ENCODE measurements at regions not wholly inside any gene's neighbourhood (a gene's known extent, or its start where the extent isn't known, plus 50 kb on each side); places are given as distances from the start of the nearest gene placed in this dataset.
A peak's percentile ranks its signal among the peaks of the same experiment; 100 is the strongest.
"Not testable (repeated sequence)": the region's sequence is repeated elsewhere in the genome, so short reads cannot be mapped to it uniquely, and the experiment has no call there.

DNA sequence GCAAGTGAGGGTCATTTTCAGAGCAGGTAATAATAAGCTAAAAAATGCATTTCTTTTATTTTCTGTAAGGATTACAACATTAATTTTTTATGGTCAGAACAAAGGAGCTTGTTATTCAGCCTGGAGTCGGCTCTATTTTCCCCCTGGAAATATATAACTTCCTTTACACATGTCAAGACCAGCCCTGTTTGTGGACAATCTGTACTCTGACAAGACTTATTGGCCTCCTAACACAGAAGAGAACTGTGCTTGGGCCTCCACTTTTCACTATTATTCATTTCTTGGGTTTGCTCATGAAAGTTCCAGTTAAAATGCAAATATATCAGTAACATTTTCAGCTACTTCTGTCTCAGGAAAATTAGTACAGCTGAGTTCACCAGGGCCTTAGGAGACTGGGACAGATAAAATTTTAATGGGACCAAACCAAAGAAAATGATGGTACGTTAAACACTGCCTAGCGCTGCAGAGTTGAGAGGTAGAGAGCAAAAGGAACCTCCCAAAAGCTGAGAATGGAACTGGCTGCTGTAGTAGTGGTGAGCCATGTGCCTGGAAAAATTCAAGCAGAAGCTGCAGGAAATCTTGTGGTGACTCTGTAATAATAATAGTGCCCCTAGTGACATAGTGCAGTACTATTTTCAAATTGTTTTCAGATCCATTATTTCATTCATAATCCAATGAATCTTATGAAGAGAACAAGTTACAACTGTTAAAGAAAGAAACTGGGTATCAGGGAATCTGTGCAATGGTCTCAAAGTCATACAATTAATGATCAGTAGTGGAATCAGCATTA, 227.2 kb upstream of the KIAA1217 start:
- H3K9me3 ChIP-seq: no peaks in the 10 kb centered on the region
- no peaks in the 10 kb centered on the region for H3K27me3 ChIP-seq
- no peak for DNase-seq
- H3K4me3 ChIP-seq: no peak overlapping the region
- H3K4me1 ChIP-seq: no peaks in the 10 kb centered on the region
- no peak overlapping the region for H3K27ac ChIP-seq
- no peaks in the 10 kb centered on the region for H3K36me3 ChIP-seq
- TF ChIP-seq POLR2A (IDR thresholded peaks at IDR 0.05): no peak
- TF ChIP-seq, protein P1, sequence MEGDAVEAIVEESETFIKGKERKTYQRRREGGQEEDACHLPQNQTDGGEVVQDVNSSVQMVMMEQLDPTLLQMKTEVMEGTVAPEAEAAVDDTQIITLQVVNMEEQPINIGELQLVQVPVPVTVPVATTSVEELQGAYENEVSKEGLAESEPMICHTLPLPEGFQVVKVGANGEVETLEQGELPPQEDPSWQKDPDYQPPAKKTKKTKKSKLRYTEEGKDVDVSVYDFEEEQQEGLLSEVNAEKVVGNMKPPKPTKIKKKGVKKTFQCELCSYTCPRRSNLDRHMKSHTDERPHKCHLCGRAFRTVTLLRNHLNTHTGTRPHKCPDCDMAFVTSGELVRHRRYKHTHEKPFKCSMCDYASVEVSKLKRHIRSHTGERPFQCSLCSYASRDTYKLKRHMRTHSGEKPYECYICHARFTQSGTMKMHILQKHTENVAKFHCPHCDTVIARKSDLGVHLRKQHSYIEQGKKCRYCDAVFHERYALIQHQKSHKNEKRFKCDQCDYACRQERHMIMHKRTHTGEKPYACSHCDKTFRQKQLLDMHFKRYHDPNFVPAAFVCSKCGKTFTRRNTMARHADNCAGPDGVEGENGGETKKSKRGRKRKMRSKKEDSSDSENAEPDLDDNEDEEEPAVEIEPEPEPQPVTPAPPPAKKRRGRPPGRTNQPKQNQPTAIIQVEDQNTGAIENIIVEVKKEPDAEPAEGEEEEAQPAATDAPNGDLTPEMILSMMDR (IDR thresholded peaks at IDR 0.05): no peak

DNA sequence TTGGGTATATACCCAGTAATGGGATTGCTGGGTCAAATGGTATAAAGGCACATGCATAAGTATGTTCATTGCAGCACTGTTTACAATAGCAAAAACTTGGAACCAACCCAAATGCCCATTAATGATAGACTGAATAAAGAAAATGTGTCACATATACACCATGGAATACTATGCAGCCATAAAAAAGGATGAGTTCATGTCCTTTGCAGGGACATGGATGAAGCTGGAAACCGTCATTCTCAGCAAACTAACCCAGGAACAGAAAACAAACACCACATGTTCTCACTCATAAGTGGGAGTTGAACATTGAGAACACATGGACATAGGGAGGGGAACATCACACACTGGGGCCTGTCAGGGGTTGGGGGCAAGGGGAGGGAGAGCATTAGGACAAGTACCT, 224.5 kb upstream of the KIAA1217 start:
- H3K4me3 ChIP-seq: not testable (repeated sequence)

DNA sequence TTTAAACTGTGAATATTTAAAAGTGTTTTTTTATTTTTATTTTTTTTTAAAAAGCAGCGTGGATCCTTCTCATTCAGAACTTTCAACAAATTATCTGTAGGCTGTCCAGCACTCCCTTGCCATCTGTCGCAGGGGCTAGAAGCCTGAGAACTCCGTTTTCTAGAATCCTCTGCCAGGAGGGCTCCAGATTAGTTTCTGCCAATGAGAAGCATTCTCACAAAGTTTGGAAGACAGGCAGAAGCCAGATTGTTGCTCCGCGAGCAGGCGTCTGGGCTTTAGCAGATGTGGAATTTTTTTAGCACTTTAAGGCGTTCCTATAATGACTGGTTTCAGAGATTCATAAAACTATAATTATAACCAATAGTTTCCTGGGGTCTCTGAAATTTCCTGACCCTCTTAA, 220.9 kb upstream of the KIAA1217 start:
- Histone ChIP-seq H3K4me3 (no peak overlapping the region), H3K9me3 (no peaks in the 10 kb centered on the region), H3K27ac (no peak overlapping the region), H3K36me3 (no peaks in the 10 kb centered on the region), H3K4me1 (no peaks in the 10 kb centered on the region), H3K27me3 (no peaks in the 10 kb centered on the region)
- TF ChIP-seq POLR2A (IDR thresholded peaks at IDR 0.05): no peak
- TF ChIP-seq, protein P1 (IDR thresholded peaks at IDR 0.05): no peak
- no peak for DNase-seq

More for the DNA sequence above, 224.5 kb upstream of the KIAA1217 start:
- H3K27ac ChIP-seq, H3K36me3 ChIP-seq, H3K27me3 ChIP-seq, H3K9me3 ChIP-seq, DNase-seq, H3K4me1 ChIP-seq: not testable (repeated sequence)

DNA sequence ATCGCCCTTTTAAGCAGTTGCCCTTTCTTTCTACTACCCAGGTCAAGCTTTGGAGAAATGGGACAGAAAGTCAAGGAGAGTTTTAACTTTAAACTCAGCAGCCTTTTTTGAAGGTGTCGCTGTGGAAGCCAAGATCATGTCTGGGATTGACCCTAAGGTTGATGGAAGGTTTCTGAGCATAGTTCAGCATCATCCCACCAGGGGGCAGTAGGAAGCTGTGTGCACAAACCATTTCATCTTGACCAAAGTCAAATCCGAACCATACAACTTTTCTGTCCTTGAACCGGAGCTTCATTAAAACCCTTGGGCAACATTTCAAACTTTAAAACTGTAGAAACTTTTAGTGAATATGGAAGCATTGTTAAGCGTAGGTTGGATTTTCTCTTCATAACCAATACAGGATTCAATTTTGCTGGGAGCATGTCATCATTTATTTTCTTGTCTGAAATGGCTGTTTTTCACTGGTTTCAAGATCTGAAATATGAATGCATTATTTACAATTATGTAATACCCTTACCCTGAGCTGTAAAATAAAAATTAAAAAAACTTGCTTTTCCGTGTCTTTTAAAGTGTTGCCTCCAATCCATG, 214.4 kb upstream of the KIAA1217 start:
- H3K4me1 ChIP-seq: no peaks in the 10 kb centered on the region
- peak in 2 of 3 donors; percentile 48 to 74 for DNase-seq
- H3K27me3 ChIP-seq: no peaks in the 10 kb centered on the region
- no peak overlapping the region for H3K4me3 ChIP-seq
- no peak overlapping the region for H3K27ac ChIP-seq
- TF ChIP-seq, protein P1 (IDR thresholded peaks at IDR 0.05): peak in 5 of 6 experiments; percentile 29 to 81 (median 73)
- TF ChIP-seq POLR2A (IDR thresholded peaks at IDR 0.05): no peak
- no peaks in the 10 kb centered on the region for H3K36me3 ChIP-seq
- no peaks in the 10 kb centered on the region for H3K9me3 ChIP-seq

DNA sequence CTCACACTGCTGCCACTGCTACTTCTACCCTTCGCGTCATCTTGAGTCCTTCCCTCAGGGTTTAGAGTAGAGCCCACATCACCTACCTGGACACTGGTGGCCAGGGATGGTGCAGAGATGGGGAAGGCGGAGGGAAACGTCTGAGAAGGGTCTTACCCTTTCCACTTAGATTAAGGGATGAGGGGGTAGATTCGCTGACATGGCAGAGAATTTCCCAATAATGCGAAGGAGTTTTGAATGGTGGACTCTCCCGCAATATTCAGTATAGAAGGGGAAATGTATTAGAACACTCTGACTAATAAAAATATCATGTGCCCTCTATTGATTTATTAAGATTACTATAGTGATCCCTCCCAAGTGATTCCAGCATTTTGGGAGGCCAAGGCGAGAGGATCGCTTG, 209.5 kb upstream of the KIAA1217 start:
- Histone ChIP-seq H3K27ac (no peak overlapping the region), H3K4me3 (no peak overlapping the region), H3K36me3 (no peaks in the 10 kb centered on the region), H3K4me1 (no peaks in the 10 kb centered on the region), H3K27me3 (no peaks in the 10 kb centered on the region), H3K9me3 (no peaks in the 10 kb centered on the region)
- no peak for DNase-seq
- TF ChIP-seq, protein P1 (IDR thresholded peaks at IDR 0.05): no peak
- no peak for TF ChIP-seq POLR2A (IDR thresholded peaks at IDR 0.05)

DNA sequence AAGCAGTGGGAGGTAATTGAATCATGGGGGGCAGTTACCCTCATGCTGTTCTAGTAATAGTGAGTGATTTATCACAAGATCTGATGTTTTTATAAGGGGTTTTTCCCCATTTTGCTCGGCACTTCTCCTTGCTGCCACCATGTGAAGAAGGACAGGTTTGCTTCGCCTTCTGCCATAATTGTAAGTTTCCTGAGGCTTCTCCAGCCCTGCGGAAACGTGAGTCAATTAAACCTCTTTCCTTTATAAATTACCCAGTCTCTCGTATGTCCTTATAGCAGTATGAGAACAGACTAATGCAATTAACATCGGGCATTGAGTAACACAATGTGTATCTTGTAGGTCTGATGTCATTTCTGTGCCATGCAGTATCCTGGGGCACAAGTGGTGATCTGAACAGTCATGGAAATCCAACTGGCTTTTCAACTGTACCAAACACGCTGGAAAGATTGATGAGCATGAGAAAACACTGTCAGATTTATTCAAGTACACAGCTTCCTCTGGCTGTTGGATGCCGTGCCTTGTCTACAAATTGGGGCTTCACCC, 208.6 kb upstream of the KIAA1217 start:
- Histone ChIP-seq H3K9me3 (no peaks in the 10 kb centered on the region), H3K27ac (no peak overlapping the region), H3K4me1 (no peaks in the 10 kb centered on the region), H3K27me3 (no peaks in the 10 kb centered on the region), H3K4me3 (no peak overlapping the region), H3K36me3 (no peaks in the 10 kb centered on the region)
- no peak for DNase-seq
- TF ChIP-seq, protein P1 (IDR thresholded peaks at IDR 0.05): no peak
- no peak for TF ChIP-seq POLR2A (IDR thresholded peaks at IDR 0.05)

Data from Peyer's patch (tissue), 4 donors.